ENCODE measurements at regions not wholly inside any gene's neighbourhood (a gene's known extent, or its start where the extent isn't known, plus 50 kb on each side); places are given as distances from the start of the nearest gene placed in this dataset.

DNA sequence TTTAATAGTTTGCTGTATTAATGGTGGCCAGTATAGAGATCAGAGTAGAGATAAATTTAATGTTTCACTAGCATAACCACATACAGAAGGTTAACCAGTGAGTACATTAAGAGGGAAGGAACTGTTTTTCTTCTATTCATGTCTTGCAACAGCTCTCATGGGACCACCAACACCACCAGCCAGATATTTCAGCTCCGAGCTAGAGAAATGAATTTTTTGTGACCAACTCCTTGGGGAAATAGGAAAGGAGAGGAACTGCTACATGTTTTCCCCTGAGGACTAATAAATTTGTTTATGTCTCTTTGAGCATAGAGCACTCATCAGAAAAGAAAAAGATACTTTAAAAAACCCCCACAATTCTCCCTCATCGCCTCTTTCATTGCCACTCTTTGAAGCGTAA, 247.5 kb downstream of the MBNL1 start:
- TF ChIP-seq GATA3 (IDR thresholded peaks at IDR 0.05; ENCODE audit: low read depth, low read length) (no peak), GATA2 (IDR thresholded peaks at IDR 0.05; ENCODE audit: low read depth, low read length) (no peak)

DNA sequence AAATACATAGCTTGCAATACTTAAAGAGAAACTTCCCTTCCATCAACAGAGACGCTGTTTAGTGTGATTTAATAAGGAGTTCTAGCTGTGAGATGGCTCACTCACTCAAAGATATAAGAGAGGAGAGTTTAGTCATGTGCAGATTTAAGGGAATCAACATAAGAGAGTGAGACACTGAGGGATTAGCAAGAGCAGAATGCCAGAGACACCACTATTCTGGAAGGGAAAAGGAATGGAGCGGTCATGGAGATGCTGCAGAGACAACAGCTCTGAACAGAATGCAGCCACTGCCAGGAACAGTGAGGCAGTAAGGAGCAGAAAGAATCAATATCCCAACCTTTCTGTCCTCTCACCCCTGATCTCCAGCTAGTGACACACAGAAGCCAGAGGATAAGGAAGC, 248.8 kb downstream of the MBNL1 start:
- TF ChIP-seq GATA2 (IDR thresholded peaks at IDR 0.05; ENCODE audit: low read depth, low read length) (no peak), GATA3 (IDR thresholded peaks at IDR 0.05; ENCODE audit: low read depth, low read length) (no peak)

DNA sequence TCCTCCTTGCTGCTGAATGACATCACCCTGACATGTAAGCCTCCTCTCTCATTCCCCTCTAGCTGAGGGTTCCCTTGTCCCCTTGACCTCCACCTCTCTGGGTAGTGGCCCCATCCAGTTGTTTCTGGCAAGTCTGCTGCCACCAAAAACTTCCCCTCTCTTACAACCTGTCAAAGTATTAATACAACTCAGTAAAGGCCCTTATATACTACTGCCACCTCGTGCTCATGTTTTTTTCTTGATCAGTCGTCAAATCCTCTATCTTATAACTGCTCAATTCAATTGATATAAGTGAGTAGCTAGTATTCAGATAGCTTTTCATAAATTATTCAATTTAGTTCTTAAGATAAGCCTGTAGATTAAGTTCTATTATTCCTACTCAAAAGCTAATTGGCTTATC, 249.6 kb downstream of the MBNL1 start:
- TF ChIP-seq GATA3 (IDR thresholded peaks at IDR 0.05; ENCODE audit: low read depth, low read length) (no peak), GATA2 (IDR thresholded peaks at IDR 0.05; ENCODE audit: low read depth, low read length) (no peak)

DNA sequence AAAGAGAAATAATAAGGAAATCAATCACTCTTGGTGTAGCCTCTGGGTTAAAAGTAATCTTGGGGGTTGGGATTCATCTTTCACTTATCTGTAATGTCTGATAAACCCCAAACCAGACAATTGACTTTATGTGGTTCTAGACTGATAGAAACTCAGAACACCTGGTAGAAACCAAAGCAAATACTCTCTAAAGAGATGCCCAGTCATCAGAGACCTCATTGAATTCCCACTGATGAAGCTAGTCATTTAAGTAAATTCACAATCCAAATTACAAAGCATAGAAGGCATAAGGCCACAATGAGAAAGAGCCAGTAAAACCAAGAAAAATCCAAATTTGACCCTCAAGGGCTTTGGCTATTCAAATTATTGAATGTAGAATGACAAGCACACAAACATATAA, 250.6 kb downstream of the MBNL1 start:
- TF ChIP-seq GATA3 (IDR thresholded peaks at IDR 0.05; ENCODE audit: low read depth, low read length) = no peak
- TF ChIP-seq GATA2 (IDR thresholded peaks at IDR 0.05; ENCODE audit: low read depth, low read length) = no peak

DNA sequence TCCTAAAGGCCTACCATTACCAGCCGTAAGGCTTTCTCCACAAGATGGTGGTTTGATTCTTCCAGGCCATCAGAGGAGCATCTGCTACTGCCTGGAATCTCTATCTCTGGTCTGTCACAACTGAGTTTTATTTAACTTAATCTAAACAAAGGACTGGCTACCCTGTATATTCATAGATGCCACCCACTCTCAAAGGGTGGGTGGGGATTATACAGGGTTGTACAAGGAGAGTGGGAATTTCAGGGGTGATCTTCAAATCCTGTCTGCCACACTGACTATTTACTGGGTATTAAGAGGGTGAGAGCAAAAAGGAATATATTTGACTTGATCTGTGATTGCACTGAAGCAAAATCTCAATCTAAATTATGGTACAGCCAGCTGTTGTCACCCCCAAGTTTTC, 253.3 kb downstream of the MBNL1 start:
- no peak for TF ChIP-seq GATA2 (IDR thresholded peaks at IDR 0.05; ENCODE audit: low read depth, low read length)
- TF ChIP-seq GATA3 (IDR thresholded peaks at IDR 0.05; ENCODE audit: low read depth, low read length) = no peak

DNA sequence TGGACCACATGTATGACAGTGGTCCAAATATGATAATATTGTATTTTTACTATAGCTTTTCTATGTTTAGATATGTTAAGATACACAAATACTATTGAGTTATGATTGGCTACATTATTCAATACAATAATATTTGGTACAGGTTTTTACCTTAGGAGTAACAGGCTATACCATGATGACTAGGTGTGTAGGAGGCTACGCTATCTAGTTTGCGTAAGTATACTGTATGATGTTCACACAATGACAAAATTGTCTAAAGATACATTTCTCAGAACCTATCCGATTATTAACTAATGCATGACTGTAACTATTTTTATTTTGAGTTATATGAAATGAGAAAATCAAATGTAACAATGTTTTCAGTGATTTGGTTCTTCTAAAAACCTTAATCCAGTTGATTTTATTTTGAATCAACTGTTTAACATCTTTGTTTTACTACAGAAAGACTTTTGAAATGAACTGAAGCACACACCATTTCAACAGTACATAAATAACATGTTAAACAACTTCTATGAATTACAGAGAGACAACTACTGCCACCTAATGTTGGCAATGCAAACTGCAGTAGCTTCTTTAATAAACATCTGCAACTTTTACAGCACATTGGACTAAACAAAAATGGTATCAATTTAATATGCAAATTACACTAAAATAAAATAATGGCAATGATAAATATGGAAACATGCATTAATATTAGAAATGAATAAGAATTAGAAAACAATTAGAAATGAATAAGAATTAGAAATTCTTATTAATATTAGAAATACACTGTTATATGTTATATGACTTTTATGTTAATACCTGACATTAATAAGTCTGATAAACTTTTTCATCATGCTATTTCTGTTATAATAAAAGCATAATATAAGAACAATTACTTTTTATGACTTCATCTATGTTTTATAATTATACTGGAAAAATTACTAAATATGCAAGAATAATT, 255.7 kb downstream of the MBNL1 start:
- TF ChIP-seq GATA2 (IDR thresholded peaks at IDR 0.05; ENCODE audit: low read depth, low read length) (no peak), GATA3 (IDR thresholded peaks at IDR 0.05; ENCODE audit: low read depth, low read length) (no peak)

DNA sequence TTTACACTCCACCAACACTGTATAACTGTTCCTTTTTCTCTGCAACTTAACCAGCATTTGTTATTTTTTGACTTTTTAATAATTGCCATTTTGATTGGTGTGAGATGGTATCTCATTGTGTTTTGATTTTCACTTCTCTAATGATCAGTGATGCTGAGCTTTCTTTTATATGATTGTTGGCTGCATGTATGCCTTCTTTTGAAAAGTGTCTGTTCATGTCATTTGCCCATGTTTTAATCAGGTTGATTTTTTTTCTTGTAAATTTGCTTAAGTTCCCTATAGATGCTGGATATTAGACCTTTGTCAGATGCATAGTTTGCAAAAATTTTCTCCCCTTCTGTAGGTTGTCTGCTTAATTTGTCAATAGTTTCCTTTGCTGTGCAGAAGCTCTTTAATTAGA, 263.0 kb downstream of the MBNL1 start:
- TF ChIP-seq GATA3 (IDR thresholded peaks at IDR 0.05; ENCODE audit: low read depth, low read length) = no peak
- TF ChIP-seq GATA2 (IDR thresholded peaks at IDR 0.05; ENCODE audit: low read depth, low read length) = no peak

DNA sequence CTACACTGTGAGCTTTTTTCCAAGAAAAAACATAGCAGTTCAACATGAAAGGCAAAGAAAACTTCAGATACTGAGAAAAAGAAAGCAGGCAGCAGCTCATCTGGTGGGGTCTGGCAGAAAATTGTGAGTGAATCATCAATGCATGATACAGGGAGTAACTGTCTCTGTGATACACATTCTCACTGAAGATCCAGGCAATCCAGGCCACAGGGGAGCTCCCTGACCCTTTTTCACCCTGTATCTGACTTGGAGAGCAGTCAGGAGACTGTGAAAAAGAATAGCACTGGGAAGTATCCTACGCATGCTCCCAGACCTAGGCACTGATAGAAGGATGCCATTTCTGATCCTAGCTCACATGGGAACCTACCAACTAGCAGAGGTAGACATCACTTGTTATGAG, 269.8 kb downstream of the MBNL1 start:
- no peak for TF ChIP-seq GATA3 (IDR thresholded peaks at IDR 0.05; ENCODE audit: low read depth, low read length)
- no peak for TF ChIP-seq GATA2 (IDR thresholded peaks at IDR 0.05; ENCODE audit: low read depth, low read length)

DNA sequence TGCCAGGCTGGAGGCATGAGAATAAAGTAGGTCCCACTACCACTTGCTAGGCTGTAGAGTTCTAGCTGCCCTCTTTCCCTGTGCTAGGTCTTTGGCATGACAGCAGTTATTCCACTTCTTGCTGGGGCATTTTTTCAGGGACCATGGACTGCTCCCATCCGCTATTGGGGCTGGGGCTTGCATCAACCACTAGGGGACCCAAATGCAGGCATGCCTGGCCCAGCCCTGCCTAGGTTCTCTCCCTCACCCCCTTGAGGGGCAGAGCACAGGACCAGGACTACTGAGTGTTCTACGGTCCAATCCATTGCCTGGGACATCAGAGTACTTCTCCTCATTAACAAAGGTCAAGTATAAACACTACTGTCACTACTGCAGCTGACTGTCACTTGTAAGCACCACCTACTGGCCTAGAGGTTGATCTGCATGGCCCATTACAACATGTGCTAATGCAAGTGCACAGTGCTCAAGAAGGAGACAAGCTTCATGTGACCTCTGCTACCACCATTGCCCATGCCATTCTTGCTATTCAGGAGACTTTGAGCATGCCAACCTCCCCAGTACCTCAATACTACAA, 270.5 kb downstream of the MBNL1 start:
- TF ChIP-seq GATA2 (IDR thresholded peaks at IDR 0.05; ENCODE audit: low read depth, low read length) = no peak
- TF ChIP-seq GATA3 (IDR thresholded peaks at IDR 0.05; ENCODE audit: low read depth, low read length) = no peak

DNA sequence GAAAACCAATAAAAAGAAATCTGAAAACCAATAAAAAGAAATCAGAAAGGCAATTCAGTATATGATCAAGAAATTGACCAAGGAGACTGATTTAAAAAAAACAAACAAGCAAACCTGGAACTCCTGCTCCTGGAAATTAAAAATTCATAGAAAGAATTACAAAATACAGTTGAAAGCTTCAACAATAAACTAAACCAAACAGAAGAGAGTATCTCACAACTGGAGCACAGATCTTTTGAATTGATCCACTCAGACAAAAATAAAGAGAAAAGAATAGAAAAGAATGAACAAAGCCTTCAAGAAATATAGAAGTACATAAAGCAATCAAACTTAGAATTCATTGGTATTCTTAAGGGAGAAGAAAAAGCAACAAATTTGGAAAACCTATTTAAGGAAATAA, 271.4 kb downstream of the MBNL1 start:
- no peak for TF ChIP-seq GATA2 (IDR thresholded peaks at IDR 0.05; ENCODE audit: low read depth, low read length)
- no peak for TF ChIP-seq GATA3 (IDR thresholded peaks at IDR 0.05; ENCODE audit: low read depth, low read length)

DNA sequence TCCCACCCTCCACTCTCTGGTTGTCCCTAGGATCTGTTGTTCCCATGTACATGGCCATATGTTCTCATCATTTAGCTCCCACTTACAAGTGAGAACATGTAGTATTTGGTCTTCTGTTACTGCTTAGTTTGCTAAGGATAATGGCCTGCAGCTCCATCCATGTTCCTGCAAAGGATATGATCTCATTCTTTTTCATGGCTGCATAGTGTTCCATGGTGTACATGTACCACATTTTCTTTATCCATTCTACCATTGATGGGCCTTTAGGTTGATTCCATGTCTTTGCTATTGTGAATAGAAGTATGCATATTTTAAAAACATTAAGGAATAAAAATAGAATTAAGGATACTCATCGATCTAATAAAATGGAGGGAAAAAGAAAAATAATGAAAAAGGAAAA, 278.4 kb downstream of the MBNL1 start:
- TF ChIP-seq GATA3 (IDR thresholded peaks at IDR 0.05; ENCODE audit: low read depth, low read length) = no peak
- no peak for TF ChIP-seq GATA2 (IDR thresholded peaks at IDR 0.05; ENCODE audit: low read depth, low read length)

DNA sequence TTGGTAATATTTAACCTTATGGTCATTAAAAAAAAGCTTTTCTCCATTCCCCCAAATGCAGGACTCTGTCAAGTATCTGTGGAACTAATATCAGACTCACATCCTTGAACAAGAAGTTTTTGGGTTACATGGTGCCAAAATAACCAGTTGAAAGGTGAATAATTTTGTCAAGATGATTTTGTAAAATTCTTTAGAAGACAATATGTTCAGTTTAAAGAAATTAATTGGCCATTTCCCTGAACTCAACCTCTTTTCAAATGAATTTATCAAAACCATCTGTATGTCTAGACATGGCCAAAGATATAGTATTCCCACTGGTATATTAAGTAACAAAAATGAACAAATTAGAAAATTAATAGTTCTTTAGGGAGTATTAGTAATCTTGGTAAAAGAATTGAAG, 280.5 kb downstream of the MBNL1 start:
- TF ChIP-seq GATA2 (IDR thresholded peaks at IDR 0.05; ENCODE audit: low read depth, low read length) = no peak
- no peak for TF ChIP-seq GATA3 (IDR thresholded peaks at IDR 0.05; ENCODE audit: low read depth, low read length)

DNA sequence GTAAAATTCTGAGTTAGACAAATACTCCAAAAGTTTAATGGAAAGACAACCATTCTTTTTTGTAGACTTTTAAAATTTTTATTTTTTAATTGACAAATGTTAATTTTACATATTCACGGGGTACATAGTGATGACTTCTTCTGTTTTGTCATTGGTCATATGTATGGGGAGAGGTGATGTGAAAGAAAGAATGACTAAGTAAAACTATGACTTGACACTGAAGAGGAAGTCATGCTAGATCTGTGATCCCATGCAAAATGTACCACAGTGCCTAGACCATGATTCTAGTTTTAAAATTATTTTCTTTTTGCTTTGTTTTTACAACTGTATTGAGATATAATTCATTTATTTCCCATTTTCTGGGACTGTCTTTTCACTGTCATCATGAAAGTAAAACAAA, 281.6 kb downstream of the MBNL1 start:
- TF ChIP-seq GATA2 (IDR thresholded peaks at IDR 0.05; ENCODE audit: low read depth, low read length) (no peak), GATA3 (IDR thresholded peaks at IDR 0.05; ENCODE audit: low read depth, low read length) (no peak)

DNA sequence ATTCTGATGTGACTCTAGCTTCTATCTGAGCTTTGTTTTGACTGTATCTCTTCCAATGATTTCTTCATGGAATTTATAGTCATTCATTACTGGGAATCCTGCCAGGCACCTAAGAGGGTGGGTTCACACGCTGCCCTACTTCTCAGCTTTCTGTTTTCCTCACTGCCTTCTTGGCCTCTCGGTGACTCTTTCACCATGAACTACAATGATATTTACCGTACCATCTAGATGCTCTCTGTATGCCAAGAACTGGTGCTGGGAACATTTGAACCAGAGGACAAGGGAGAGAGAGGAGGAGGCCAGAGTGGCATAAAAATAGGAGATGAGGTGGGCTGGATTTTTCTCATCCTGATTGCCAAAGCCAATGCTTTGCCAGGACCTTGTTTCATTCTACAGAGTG, 280.0 kb upstream of the P2RY1 start:
- TF ChIP-seq GATA3 (IDR thresholded peaks at IDR 0.05; ENCODE audit: low read depth, low read length) (no peak), GATA2 (IDR thresholded peaks at IDR 0.05; ENCODE audit: low read depth, low read length) (no peak)

DNA sequence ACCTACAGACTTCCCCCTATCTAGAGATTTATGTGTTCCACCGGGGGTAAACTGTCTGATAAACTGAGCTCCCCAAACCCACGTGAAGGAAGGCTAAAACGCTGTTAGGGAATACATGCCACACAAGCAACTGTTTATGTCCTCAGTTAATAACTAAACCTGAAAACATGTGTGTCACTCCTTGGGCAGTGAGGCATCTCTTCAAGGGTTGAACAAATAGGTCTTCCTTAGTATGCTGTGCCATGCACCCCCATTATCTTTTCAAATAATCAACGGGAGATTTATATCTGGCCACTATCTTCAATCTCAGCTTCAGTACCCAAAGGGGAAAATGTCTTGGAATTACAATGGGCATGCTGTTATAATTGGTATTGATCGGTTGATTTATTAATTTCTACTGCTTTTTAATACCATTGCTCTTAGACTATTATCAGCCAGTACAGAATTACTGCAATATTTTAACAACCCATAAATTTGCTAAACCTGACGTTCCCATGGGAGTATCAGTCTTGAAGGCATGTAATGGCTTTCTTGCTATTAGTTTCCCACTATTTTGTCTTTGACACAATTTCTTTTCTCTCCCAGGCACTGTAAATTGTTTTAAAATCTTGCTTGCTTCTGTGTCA, 279.2 kb upstream of the P2RY1 start:
- TF ChIP-seq GATA2 (IDR thresholded peaks at IDR 0.05; ENCODE audit: low read depth, low read length) (no peak), GATA3 (IDR thresholded peaks at IDR 0.05; ENCODE audit: low read depth, low read length) (no peak)

Measured in SH-SY5Y (cell line).